Hematopoietic multipotent progenitor cell (in vitro differentiated cells): ENCODE measurements at regions not wholly inside any gene's neighbourhood (a gene's known extent, or its start where the extent isn't known, plus 50 kb on each side); places are given as distances from the start of the nearest gene placed in this dataset.
"Not testable (repeated sequence)": the region's sequence is repeated elsewhere in the genome, so short reads cannot be mapped to it uniquely, and the experiment has no call there.

Experiments used
- DNase-seq, 3 donors: peaks; one replicate each; pipeline ENCODE4 v3.0.0-alpha.2; 2011 to 2015; ENCODE audit warnings: low read depth in 2 of 3, low spot score in 2 of 3

DNA sequence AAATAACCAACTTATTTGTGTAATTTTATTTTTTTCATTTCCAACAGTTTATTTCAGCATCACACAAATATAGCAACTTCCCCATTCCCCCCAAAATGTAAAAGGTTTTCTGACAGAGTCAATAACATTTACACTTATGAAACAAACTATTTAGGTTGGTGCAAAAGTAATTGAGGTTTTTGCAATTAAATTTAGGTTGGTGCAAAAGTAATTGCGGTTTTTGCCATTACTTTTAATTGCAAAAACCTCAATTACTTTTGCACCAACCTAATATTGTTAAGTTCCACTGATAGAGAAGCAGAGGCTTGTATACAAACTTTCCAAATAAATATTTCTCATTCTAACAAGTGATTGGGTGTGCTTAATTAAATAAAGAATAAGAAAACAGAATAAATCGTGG lies 270.9 kb upstream of the DUSP10 start:
- DNase-seq = no peak

DNA sequence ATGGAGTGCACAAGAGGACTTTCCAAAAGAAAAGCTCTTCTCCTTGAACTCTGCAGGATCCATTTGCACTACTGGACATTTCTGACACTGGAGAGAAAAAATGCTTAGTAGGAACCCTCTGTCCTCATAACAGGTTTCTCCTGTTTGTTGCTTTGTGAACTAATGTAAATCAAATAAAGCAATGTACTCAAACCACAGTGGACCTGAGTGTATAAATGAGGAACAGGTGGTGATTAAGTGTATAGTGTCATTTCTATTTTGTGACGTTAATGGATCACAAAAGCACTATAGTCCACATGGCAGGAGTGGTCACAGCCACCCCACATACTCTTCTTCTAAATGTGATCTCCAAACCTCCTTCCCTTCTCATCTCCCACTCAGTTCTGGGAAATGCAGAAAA lies 268.4 kb upstream of the DUSP10 start:
- no peak for DNase-seq

DNA sequence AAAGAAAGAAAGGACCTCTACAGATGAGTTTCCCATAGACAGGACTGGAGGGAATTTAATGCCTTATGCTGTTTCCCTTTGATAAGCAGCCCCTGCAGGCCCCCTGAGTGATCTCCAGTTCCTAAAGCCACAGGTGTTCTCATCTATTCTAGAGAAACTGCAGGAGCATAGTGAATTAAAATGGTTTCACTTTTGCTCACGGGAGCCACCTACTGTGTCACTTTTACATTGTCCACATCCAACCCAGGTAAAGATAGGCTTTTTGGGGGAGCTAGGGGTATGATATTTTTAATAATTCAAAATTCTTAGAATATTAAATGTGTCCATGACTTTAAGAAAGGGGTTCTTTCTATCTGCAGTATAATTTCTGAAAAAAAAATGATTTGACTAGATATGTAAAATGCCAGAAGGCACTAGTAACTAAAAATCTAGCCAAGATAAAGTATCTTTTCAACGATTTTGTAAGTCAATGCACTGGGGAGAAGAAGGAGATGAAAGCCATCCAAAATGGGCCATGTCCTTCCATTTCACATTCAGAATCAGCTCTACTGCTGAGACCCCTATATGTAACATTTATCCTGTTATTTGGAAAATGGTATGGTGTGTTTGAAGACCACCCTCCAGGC lies 267.3 kb upstream of the DUSP10 start:
- peak in 2 of 3 donors; percentile 53 to 67 for DNase-seq

DNA sequence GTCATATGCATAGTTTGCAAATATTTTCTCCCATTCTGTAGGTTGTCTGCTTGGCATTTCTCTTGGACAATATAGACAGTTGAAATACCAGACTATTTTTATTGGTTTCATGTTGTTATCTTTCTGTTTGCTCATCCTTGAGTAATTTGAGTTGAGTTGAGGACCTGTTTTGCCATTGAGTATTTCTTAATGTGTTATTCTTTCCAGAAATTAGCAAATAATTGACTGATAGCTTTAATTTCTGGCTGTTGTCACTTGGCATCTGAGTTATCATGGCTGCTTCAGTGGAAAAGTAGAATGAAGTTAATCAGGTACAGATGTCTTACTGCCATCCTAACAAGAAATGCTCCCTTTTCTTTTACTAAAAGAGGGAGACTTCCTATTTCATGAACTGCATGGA lies 264.8 kb upstream of the DUSP10 start:
- no peak for DNase-seq

DNA sequence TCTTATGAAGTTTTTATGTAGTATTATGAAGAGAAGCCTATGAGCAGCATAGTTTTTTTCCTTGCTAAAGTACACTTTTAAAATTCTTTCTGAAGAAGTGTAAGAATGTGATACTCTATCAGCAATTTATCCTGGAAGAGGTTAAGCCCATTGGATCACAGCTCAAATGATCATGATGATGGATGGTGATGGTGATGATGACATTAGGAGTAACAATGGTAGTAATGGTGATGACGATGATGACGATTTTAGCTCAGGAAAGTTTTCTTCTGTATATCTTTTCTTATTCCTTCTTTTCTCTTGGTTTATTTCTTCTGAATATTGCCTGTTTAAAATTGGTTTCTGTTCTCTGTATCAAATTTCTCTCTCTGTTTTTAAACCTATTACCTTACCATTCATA lies 262.9 kb upstream of the DUSP10 start:
- DNase-seq = no peak

DNA sequence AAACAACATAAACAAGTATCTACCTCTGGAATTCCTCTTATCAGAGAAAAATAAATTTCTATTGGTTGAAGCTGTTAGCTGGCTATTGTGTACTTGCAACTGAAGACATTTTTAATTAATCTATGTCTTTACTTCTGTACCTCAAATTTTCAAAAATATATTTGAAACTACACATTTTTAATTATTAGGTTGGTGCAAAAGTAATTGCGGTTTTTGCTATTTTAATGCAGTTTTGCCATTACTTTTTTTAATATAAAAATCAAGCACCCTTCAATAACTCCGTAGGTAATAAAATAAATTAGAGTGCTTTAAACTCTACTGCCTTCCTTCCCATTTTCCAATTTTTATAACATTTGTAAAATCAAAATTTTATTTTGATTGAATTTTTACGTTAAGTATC lies 262.1 kb upstream of the DUSP10 start:
- DNase-seq = no peak

DNA sequence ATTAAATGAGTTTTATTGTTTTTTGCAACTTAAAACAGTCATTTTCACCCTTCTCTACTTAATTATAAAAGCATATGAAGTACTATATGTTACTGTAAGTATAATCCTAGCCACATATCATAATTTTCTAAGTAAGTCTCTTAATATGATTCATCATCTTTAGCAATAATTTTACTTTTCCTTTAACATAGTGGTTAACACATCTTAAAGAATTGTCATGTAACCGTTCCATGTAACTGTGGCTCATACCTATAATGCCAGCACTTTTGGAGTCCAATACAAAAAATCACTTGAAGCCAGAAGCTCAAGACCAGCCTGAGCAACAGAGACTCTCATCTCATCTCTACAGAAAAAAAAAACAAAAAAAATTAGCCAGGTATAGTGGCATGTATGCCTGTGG lies 260.6 kb upstream of the DUSP10 start:
- DNase-seq = no peak

DNA sequence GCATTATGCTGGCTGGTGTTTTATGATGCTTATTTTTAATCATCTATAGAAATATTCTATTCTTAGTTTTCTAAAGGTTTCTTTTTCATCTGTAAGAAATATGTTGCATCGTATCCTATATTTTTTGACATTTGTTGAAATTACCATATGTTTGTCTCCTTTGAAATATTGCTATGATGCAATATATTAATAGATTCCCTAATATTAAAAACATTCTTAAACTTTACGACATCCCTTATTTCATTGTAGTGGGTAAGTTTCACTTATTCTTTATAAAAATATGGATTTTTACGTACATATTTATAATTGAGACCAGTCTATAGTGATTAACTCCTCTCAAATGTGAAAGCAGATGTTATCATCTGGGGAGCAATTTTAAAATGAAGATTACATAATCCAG lies 258.2 kb upstream of the DUSP10 start:
- DNase-seq = no peak

DNA sequence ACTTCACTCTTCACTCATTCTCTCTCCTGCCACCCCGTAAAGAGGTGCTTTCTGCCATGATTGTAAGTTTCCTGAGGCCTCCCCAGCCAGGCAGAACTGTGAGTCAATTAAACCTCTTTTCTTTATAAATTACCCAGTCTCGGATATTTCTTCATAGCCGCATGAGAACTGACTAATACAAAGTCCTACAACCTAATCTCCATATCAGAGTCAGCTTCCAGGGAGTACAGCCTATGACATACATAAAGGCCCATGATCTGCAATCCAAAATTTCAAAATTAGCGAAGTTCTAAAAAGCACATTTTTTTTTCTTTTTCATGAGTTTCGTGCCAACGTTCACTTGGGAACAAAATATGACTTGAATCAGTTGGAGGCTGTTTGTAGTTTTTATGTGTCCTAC lies 256.9 kb upstream of the DUSP10 start:
- DNase-seq = no peak

DNA sequence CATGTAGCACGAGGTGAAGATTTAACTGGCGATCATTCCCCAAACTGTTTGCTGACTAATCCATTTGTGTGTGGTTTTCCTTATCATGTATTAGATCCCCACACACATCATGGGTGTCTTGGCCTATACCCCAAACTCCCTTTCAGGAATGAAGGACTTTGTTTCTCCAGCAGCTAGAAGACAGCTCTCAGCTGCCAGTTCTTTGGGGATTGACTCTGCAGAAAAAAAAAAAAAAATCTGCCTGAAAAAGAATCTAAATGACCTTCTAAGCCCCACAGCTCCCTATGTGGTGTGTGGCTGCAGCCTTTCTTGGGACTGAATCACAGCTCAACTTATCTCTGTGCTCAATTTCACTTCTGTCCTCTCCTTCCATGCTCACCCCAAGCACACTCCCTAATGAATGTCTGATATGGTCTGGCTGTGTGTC lies 256.3 kb upstream of the DUSP10 start:
- no peak for DNase-seq

DNA sequence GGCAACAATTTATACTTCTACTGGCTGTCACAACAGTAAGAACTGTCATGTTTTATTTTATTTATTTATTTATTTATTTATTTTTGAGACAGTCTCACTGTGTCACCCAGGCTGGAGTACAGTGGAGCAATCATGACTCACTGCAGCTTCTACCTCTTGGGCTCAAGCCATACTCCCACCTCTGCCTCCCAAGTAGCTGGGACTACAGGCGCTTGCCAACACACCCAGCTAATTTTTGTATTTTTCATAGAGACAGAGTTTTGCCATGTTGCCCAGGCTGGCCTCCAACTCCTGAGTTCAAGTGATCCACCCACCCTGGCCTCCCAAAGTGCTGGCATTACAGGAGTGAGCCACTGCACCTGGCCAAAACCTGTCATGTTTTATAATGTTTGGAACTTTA lies 255.1 kb upstream of the DUSP10 start:
- DNase-seq = not testable (repeated sequence)

DNA sequence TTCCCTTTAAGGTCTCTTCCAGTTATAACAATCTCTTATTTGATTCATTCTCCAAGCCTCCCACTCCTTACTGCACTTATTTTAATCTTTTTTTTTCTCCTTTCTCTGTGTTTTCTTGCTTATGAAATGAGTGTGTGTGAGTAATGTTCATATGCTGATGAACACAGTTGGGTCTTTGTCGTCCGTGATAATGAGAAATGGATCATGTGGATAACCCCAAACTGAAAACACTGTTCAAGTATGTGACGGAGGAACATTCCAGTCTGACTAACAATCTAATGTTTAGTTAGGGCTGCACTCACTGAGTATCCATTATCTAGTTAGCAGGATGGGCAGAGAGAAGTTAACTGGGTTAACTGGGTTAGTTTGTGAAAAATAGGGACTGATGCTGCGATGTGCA lies 253.1 kb upstream of the DUSP10 start:
- DNase-seq = no peak

DNA sequence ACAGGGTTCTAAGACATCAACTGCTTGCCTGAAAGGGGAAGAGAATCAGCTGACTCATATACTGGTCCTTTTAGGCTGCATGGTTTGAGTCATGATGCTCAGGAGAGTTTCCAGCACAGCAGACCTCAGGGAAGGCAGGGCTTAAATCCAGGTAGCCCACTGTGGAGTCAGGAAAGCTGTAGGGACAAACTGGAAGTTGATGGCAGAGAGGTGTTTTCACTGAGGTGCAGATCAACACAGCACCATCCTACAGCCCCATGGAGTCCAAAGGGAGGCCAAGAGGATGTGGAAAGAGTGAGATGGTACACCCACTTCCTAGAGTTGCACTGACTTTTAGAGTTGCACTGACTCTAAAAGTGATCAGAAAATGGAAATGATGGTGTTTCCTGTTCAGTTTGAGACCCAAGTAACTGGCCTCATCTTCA lies 252.4 kb upstream of the DUSP10 start:
- peak in 1 of 3 donors; percentile 36 for DNase-seq

DNA sequence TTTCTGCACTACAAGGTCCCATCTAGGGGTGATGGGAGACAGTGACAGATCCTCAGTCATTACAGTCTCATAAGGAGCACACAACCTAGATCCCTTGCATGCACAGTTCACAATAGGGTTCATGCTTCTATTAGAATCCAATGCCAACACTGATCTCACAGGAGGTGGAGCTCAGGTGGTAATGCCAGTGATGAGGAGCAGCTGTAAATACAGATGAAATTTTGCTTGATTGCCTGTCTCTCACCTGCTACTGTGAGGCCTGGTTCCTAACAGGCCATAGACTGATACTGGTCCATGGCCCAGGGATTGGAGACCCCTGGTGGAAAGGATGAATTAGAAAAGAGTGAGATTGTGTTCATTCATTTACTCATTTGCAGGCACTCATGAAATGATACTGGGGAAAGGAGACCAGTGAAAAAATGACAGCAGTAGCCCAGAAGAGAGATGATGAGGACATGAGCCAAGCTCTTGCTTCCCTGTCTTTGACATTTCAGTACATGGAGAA lies 251.6 kb upstream of the DUSP10 start:
- no peak for DNase-seq

DNA sequence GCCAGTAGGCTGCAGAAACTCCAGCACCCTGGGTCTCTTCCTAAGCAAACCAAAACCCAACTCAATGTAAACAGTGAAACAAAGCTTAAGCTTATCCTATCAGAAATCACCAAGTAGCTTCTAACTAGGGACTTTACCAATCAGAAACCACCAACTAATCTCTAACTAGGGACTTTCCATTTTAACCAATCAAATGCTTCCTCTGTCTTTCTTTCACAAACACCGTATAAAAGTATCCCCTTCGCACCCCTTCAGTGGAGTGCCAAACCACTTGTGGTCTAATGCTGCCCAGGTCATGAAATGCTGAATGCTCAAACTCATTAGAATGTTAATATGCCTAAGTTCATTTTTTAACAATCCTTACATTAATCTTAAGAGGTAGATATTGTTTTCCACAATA lies 250.5 kb upstream of the DUSP10 start:
- DNase-seq = no peak

DNA sequence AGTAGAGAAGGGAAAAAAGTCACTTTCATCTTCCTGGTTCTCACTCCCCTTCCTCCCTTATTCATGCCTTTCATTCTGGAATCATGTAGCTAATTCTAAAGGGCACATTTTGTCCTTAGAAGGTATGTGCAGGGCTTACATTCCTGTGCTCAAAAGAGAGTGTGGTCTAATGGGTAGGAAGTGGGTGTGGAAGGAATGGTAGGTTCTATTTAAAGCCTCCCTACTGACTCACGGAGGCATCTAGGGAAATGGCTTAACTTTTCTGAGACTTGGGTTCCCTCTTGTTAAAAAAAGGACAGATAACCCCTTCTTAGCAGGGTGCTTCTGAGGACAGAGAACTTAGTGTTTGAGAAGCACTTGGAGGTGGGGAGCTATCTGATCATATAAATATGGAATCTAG lies 249.3 kb upstream of the DUSP10 start:
- DNase-seq = no peak

DNA sequence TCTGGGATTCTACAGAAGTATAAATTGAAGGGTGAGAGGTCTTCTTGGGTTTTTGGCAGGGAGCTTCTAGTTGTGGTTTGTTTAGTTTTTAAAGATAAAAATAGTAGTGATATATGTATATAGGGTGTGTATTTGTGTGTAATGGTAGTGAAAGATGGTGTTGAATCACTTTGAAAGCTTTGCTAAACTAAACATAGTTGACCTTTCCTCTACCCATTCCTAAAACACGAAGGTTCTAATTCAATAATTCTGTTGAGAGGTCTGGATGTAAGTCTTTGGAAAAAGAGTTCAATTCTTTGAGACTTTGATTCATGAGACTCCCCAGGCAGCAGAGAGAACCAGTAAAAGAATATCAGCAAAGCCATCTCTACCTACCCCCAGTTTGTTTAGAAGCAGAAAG lies 247.9 kb upstream of the DUSP10 start:
- no peak for DNase-seq

DNA sequence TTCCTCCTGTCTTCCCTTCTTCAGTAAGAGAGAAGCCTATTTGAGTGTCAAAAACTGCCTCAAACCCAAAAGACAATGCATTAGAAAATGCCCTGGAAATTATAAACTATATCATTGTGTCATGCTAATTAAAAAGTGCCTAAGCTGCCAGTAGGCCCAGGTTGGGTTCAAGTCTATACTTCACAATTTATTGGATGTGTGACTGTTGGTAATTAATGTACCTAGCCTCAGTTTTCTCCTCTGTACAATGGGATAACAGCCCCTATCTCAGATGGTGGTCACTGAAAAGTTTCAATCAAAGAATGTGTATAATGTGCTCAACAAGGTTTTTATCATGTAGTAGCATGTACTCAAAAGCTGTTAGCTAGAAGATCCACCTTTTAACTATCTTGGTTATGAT lies 246.9 kb upstream of the DUSP10 start:
- DNase-seq = no peak

DNA sequence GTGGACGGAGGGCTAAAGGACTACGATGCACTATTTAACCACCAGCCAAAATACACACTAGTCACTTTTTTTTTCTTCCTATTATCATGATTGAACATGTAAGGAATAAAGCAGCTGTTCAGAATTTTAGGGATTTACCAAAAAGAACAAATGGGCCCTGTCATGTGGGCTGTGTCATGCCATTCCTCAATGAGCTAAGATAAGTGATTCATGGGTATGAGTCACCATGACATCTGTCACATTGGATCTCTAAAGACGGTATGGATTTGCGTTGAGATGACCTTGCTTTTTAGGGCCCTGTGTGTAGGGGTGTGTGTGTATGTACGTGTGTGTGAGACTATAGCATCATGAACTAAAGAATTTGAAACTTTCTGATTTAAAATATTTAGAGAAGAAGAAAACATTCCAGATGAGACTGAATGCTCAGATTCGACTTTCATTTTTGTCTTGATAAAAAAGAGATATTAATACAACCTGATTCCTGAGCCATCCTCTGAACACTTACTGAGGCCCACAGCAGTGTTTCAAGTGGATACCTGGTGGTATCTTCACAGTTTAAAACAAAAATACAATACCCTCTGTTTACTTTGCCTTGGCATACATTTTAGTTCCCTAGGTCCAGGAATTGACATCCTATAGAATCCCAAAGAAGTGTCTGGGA lies 246.1 kb upstream of the DUSP10 start:
- DNase-seq = no peak

DNA sequence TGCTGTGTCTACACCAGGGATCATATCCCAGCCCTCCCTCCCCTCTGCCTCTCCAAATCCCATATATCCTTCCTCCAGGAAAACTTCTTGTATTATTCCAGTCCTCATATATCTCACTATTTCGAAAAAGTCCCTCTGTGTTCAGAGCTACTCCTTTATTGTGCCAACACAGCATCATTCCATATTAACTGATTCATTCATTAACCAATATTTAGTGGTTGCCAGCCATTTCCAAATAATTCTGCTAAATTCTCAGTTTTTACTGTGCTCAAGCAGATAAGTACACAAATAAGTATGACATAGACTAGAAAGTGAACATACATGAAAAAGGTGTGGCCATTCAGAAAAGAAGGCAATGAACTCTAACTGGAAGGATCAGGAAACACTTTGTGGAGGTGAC lies 241.6 kb upstream of the DUSP10 start:
- DNase-seq = no peak

DNA sequence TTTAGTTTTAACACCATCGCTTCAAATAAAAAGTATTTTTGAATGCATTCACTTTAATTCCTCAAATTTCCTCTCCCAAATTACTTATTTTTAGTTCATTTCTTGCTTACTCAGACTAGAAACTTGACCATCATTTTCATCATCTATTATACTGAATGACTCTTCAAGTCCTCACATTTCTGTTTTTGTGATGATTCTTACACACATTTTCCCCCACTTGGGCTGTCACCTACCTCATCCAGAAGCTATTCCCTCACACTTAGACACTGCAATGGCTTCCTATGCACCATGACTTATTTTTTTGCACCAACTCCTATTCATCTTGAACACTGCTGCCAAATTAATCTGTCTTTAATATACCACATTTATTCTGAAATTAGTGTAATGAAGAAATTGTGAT lies 239.6 kb upstream of the DUSP10 start:
- no peak for DNase-seq

DNA sequence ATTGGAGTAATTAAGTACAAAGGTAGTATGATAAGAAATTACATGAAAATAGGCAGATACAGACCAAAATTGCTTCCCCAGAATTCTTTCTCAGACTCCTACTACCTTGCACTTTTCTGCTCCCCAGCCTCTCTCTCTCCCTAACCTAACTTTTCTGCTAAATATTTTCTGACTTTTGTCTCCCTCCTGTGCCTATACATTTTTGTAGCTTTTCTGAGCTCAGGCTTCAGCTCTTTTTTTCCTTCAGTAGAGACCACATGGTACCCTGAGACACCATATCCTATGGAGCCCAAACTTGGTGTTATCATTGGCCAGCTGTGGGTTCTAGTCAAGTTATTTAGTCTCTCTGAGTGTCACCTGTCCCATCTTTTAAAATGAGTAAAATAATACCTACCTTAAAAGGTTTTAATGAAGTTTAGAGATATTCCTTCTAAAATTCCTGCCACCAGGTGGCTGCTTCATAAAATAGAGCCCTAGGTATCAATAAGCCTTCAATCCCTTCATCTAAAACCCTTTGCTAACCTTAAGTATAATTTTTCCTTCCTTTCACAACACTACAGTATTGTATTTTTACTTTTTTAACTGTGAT lies 237.6 kb upstream of the DUSP10 start:
- DNase-seq = peak in 1 of 3 donors; percentile 28
